BLaER1 treated with 17β-estradiol and CSF1 and Interleukin-3, amounts not matched to agents 10 nM and 100 nM (cell line): ENCODE measurements at regions not wholly inside any gene's neighbourhood (a gene's known extent, or its start where the extent isn't known, plus 50 kb on each side); places are given as distances from the start of the nearest gene placed in this dataset.

Source experiments
- H3K27ac ChIP-seq, 11 experiments: shearing (Covaris generic); formaldehyde crosslinking; 2 replicates each; pipeline ENCODE4 v1.8.1; 2022
- H3K27me3 ChIP-seq, 11 experiments: shearing (Covaris generic); formaldehyde crosslinking; 2 replicates each; pipeline ENCODE4 v1.8.1; 2022
- H3K36me3 ChIP-seq, 11 experiments: shearing (Covaris generic); formaldehyde crosslinking; 2 replicates each; pipeline ENCODE4 v1.8.1; 2022
- H3K4me1 ChIP-seq, 10 experiments: shearing (Covaris generic); formaldehyde crosslinking; 2 replicates each; pipeline ENCODE4 v1.8.1; 2022
- H3K4me2 ChIP-seq, 11 experiments: shearing (Covaris generic); formaldehyde crosslinking; 2 replicates each; pipeline ENCODE4 v1.8.1; 2022
- H3K4me3 ChIP-seq, 10 experiments: shearing (Covaris generic); formaldehyde crosslinking; 2 replicates each; pipeline ENCODE4 v1.8.1; 2022
- H3K9ac ChIP-seq, 11 experiments: shearing (Covaris generic); formaldehyde crosslinking; 2 replicates each; pipeline ENCODE4 v1.8.1; 2022
- H3K9me3 ChIP-seq, 11 experiments: shearing (Covaris generic); formaldehyde crosslinking; replicated peaks in 1 of 11; 2 replicates each; pipeline ENCODE4 v1.8.1; 2022
- H4K20me1 ChIP-seq, 11 experiments: shearing (Covaris generic); formaldehyde crosslinking; 2 replicates each; pipeline ENCODE4 v1.8.1; 2022
- Cebpa-rat ChIP-seq, 11 experiments: shearing (Covaris generic); IDR thresholded peaks; 2 replicates each; pipeline ENCODE4 v1.8.1; 2022

GRCh38 chr1:194818674-194819073, 1632.3 kb upstream of the B3GALT2 start:
- Histone ChIP-seq H3K27me3 (no peaks in the 10 kb centered on the region), H4K20me1 (no peaks in the 10 kb centered on the region), H3K9me3 (no peaks in the 10 kb centered on the region), H3K27ac (no peak overlapping the region), H3K9ac (no peak overlapping the region), H3K4me2 (no peak overlapping the region), H3K36me3 (no peaks in the 10 kb centered on the region), H3K4me3 (no peak overlapping the region), H3K4me1 (no peaks in the 10 kb centered on the region)
- no peak for TF ChIP-seq Cebpa-rat (IDR thresholded peaks at IDR 0.05)

DNA sequence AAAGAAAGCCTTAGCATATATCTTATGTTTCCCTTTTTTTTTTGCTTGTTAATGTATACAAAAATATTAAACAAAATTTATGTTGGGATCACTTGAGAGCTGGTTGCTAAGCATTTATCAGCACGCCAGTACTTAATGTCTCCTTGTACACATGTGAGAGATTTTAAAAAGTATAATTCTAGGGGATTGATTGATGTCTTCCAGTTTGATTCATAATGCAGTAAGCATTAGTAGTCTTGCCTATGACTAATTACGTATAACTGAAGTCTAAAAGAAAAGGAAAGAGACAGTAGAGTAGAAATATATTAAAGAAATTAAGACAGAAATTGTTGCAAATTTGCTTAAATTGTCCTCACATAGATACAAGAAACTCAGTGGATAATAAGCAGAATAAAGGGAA, 1630.4 kb upstream of the B3GALT2 start:
- no peak for TF ChIP-seq Cebpa-rat (IDR thresholded peaks at IDR 0.05)
- no peak overlapping the region for H3K4me3 ChIP-seq
- H3K27ac ChIP-seq = no peak overlapping the region
- H3K4me2 ChIP-seq = no peak overlapping the region
- no peaks in the 10 kb centered on the region for H3K4me1 ChIP-seq
- no peaks in the 10 kb centered on the region for H3K27me3 ChIP-seq
- no peaks in the 10 kb centered on the region for H4K20me1 ChIP-seq
- H3K9ac ChIP-seq = no peak overlapping the region
- no peaks in the 10 kb centered on the region for H3K9me3 ChIP-seq
- no peaks in the 10 kb centered on the region for H3K36me3 ChIP-seq

GRCh38 chr1:194813096-194813495, 1626.7 kb upstream of the B3GALT2 start:
- no peaks in the 10 kb centered on the region for H3K9me3 ChIP-seq
- no peaks in the 10 kb centered on the region for H3K36me3 ChIP-seq
- no peaks in the 10 kb centered on the region for H3K4me1 ChIP-seq
- TF ChIP-seq Cebpa-rat (IDR thresholded peaks at IDR 0.05) = no peak
- no peaks in the 10 kb centered on the region for H3K27me3 ChIP-seq
- H3K4me3 ChIP-seq = no peak overlapping the region
- no peak overlapping the region for H3K9ac ChIP-seq
- no peak overlapping the region for H3K27ac ChIP-seq
- H3K4me2 ChIP-seq = no peak overlapping the region
- no peaks in the 10 kb centered on the region for H4K20me1 ChIP-seq

- Histone ChIP-seq H3K4me1 (no peaks in the 10 kb centered on the region), H3K4me2 (no peak overlapping the region), H3K27me3 (no peaks in the 10 kb centered on the region), H3K4me3 (no peak overlapping the region), H3K9me3 (no peaks in the 10 kb centered on the region), H3K36me3 (no peaks in the 10 kb centered on the region), H3K9ac (no peak overlapping the region), H4K20me1 (no peaks in the 10 kb centered on the region), H3K27ac (no peak overlapping the region)
- no peak for TF ChIP-seq Cebpa-rat (IDR thresholded peaks at IDR 0.05)
These were observed 1623.3 kb upstream of the B3GALT2 start for GRCh38 chr1:194809665-194810064.

GRCh38 chr1:194809215-194809614, 1622.8 kb upstream of the B3GALT2 start:
- Histone ChIP-seq H3K4me2 (no peak overlapping the region), H3K27me3 (no peaks in the 10 kb centered on the region)
- TF ChIP-seq Cebpa-rat (IDR thresholded peaks at IDR 0.05) = no peak

DNA sequence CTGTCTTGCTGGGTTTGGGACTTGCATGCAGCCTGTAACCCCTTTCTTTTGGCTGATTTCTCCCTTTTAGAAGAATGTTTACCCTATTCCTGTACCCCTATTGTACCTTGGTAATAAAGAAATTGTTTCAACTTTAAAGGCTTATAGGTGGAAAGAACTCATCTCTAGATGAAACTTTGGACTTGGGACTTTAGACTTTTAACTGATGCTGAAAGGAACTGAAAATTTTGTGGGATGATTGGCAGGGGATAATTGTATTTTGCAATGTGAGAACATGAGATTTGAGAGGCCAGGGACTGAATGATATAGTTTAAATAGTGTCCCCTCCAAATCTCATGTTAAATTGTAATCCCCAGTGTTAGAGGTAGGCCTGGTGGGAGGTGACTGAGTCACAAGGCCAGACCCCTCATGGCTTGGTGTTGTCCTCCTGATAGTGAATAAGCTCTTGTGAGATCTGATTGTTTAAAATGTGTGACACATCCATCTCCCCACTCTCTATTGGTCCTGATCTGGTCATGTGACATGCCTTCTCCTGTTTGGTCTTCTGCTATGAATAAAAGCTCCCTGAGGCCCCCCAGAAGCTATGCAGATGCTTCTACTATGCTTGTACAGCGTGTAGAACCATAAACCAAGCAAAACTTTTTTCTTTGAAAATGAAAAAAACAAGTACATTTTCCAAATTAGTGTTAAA, 1621.3 kb upstream of the B3GALT2 start:
- Histone ChIP-seq H4K20me1 (no peaks in the 10 kb centered on the region), H3K27me3 (no peaks in the 10 kb centered on the region), H3K4me2 (no peak overlapping the region), H3K4me3 (no peak overlapping the region), H3K36me3 (no peaks in the 10 kb centered on the region), H3K9ac (no peak overlapping the region), H3K27ac (no peak overlapping the region), H3K9me3 (no peaks in the 10 kb centered on the region), H3K4me1 (no peaks in the 10 kb centered on the region)
- no peak for TF ChIP-seq Cebpa-rat (IDR thresholded peaks at IDR 0.05)

More at GRCh38 chr1:194809215-194809614, 1622.8 kb upstream of the B3GALT2 start:
- Histone ChIP-seq H3K9me3 (no peaks in the 10 kb centered on the region), H3K4me1 (no peaks in the 10 kb centered on the region), H4K20me1 (no peaks in the 10 kb centered on the region), H3K36me3 (no peaks in the 10 kb centered on the region), H3K27ac (no peak overlapping the region), H3K9ac (no peak overlapping the region), H3K4me3 (no peak overlapping the region)

GRCh38 chr1:194802572-194802971, 1616.2 kb upstream of the B3GALT2 start:
- Histone ChIP-seq H3K36me3 (no peaks in the 10 kb centered on the region), H4K20me1 (no peaks in the 10 kb centered on the region), H3K9me3 (no peaks in the 10 kb centered on the region), H3K27ac (no peak overlapping the region), H3K4me1 (no peaks in the 10 kb centered on the region), H3K4me3 (no peak overlapping the region), H3K4me2 (no peak overlapping the region), H3K9ac (no peak overlapping the region), H3K27me3 (no peaks in the 10 kb centered on the region)
- TF ChIP-seq Cebpa-rat (IDR thresholded peaks at IDR 0.05) = no peak

DNA sequence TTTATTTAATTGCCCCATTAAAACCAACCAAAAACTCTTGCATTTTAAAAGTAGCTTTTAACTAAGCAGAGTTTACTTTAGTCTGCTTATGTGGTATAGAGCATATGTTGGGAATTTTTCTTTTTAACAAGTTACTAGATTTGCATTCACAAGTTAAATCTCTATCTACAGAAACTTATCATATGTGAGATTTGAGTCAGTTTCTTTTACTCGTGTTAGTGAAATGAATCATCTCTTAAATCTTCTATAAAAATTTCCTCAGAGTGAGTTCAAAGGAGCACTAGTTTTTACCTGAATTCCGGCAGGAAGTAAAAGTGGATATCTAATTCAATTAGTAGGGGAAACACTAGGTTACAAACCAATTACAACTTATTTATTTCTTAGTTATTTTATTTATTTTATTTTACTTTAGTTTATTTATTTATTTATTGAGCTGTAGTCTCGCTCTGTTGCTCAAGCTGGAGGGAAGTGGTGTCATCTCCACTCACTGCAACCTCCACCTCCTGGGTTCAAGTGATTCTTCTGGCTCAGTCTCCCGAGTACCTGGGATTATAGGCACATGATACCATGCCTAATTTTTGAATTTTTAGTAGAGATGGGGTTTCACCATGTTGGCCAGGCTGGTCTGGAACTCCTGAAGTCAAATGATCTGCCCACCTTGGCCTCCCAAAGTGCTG, 1609.6 kb upstream of the B3GALT2 start:
- Histone ChIP-seq H3K4me3 (no peak overlapping the region), H3K4me1 (no peaks in the 10 kb centered on the region), H3K4me2 (no peak overlapping the region), H3K36me3 (no peaks in the 10 kb centered on the region), H3K9me3 (no peaks in the 10 kb centered on the region), H3K9ac (no peak overlapping the region), H4K20me1 (no peaks in the 10 kb centered on the region), H3K27ac (no peak overlapping the region), H3K27me3 (no peaks in the 10 kb centered on the region)
- TF ChIP-seq Cebpa-rat (IDR thresholded peaks at IDR 0.05) = no peak

GRCh38 chr1:194787001-194787400, 1600.6 kb upstream of the B3GALT2 start:
- H3K27me3 ChIP-seq = no peaks in the 10 kb centered on the region
- H3K9me3 ChIP-seq = no peaks in the 10 kb centered on the region
- no peak overlapping the region for H3K9ac ChIP-seq
- no peak overlapping the region for H3K4me2 ChIP-seq
- no peak overlapping the region for H3K27ac ChIP-seq
- TF ChIP-seq Cebpa-rat (IDR thresholded peaks at IDR 0.05) = no peak
- no peaks in the 10 kb centered on the region for H3K4me1 ChIP-seq
- no peaks in the 10 kb centered on the region for H4K20me1 ChIP-seq
- no peak overlapping the region for H3K4me3 ChIP-seq
- H3K36me3 ChIP-seq = no peaks in the 10 kb centered on the region

GRCh38 chr1:194786027-194786426, 1599.6 kb upstream of the B3GALT2 start:
- no peaks in the 10 kb centered on the region for H3K27me3 ChIP-seq
- H3K4me1 ChIP-seq = no peaks in the 10 kb centered on the region
- H3K36me3 ChIP-seq = no peaks in the 10 kb centered on the region
- no peak overlapping the region for H3K27ac ChIP-seq
- no peak overlapping the region for H3K9ac ChIP-seq
- TF ChIP-seq Cebpa-rat (IDR thresholded peaks at IDR 0.05) = no peak
- no peak overlapping the region for H3K4me2 ChIP-seq
- no peaks in the 10 kb centered on the region for H3K9me3 ChIP-seq
- no peak overlapping the region for H3K4me3 ChIP-seq
- H4K20me1 ChIP-seq = no peaks in the 10 kb centered on the region
